Mucosa of descending colon (tissue), 3 donors: ENCODE measurements at regions not wholly inside any gene's neighbourhood (a gene's known extent, or its start where the extent isn't known, plus 50 kb on each side); places are given as distances from the start of the nearest gene placed in this dataset.

Experiments
- ATAC-seq: fragments of 200-7000 bp; cut with Tn5 transposase; one replicate; pipeline ENCODE4 v1.9.1; 2020; ENCODE audit warnings: mild to moderate bottlenecking, moderate library complexity
- DNase-seq, 3 donors: peaks; one replicate each; pipeline ENCODE4 v3.0.0-alpha.2; 2020
- H3K36me3 ChIP-seq: fragments of 200-600 bp; one replicate; pipeline ENCODE4 v1.8.0; 2021; ENCODE audit warnings: low read depth, mild to moderate bottlenecking
- H3K4me1 ChIP-seq: fragments of 200-600 bp; one replicate; pipeline ENCODE4 v1.8.0; 2021; ENCODE audit warnings: low read depth, mild to moderate bottlenecking
- H3K4me3 ChIP-seq: fragments of 200-600 bp; one replicate; pipeline ENCODE4 v1.8.0; 2021; ENCODE audit warnings: mild to moderate bottlenecking
- H3K9me3 ChIP-seq: fragments of 200-600 bp; one replicate; pipeline ENCODE4 v1.8.0; 2021; ENCODE audit warnings: mild to moderate bottlenecking
- CTCF ChIP-seq: fragments of 200-600 bp; IDR thresholded peaks from one replicate; pipeline ENCODE4 v1.8.0; 2022; ENCODE audit warnings: antibody characterized with exemption, mild to moderate bottlenecking
- intact Hi-C, 2 donors: fragments of 100-400 bp; cut with DNase I in 1 of 2; cut with micrococcal nuclease in 1 of 2; formaldehyde crosslinking; loops; one replicate each; pipeline versions ENCODE4 v1.11.0 to v1.11.1; 2022; cut with DNase I, micrococcal nuclease
- donor health status: DM: no; HTN: no; CAD: no; lungs with moderate emphysema.
- donor health status: DM: no; HTN: no; CAD: no.
- donor health status: DM: no; HTN: yes; CAD: no.

DNA sequence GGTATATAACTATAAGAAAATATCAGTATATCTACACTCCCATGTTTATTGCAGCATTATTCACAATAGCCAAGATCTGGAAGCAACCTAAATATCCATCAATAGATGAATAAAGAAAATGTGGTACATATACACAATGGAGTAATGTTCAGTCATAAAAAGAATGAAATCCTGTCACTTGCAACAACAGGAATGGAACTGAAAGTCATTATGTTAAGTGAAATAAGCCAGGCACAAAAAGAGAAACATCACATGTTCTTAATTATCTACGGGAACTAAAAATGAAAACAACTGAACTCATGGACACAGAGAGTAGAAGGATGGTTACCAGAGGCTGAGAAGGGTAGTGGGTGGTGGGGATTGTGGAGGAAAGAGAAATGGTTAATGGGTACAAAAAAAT, 665.2 kb downstream of the TBC1D4 start:
- TF ChIP-seq CTCF: no peak
- no peak for DNase-seq

GRCh38 chr13:74796157-74796556, 662.0 kb upstream of the KLF12 start:
- no peaks in the 10 kb centered on the region for H3K9me3 ChIP-seq
- no peak overlapping the region for H3K4me3 ChIP-seq
- ATAC-seq (no peak), DNase-seq (no peak)
- TF ChIP-seq CTCF: no peak
- H3K4me1 ChIP-seq: no peaks in the 10 kb centered on the region
- intact Hi-C loops: no loop called here
- H3K36me3 ChIP-seq: no peaks in the 10 kb centered on the region

More for the DNA sequence above, 665.2 kb downstream of the TBC1D4 start:
- Histone ChIP-seq H3K4me1 (no peaks in the 10 kb centered on the region), H3K4me3 (no peak overlapping the region), H3K9me3 (no peaks in the 10 kb centered on the region), H3K36me3 (no peaks in the 10 kb centered on the region)
- intact Hi-C loops: no loop called here
- no peak for ATAC-seq

DNA sequence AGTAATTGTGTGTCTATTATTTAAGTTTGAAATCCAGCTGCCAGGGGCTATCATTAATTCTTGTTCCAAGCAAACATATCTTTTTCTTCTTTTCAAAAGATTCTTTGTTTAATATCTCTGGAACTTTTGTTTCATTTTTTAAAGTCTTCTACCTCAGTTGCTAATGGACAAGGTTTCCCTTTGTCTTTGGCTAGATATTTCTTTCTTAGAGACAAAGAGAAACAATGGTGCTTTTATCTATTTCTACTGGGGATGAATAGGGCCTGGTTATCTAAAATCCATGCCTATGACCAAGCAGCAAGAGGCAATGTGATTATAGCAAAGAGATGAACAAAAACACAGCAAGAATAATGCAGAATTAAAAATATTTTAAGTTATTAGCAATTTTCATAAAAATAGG, 661.3 kb upstream of the KLF12 start:
- TF ChIP-seq CTCF: no peak
- intact Hi-C loops: no loop called here
- ATAC-seq (no peak), DNase-seq (no peak)
- H3K4me1 ChIP-seq: no peaks in the 10 kb centered on the region
- no peak overlapping the region for H3K4me3 ChIP-seq
- H3K36me3 ChIP-seq: no peaks in the 10 kb centered on the region
- no peaks in the 10 kb centered on the region for H3K9me3 ChIP-seq

DNA sequence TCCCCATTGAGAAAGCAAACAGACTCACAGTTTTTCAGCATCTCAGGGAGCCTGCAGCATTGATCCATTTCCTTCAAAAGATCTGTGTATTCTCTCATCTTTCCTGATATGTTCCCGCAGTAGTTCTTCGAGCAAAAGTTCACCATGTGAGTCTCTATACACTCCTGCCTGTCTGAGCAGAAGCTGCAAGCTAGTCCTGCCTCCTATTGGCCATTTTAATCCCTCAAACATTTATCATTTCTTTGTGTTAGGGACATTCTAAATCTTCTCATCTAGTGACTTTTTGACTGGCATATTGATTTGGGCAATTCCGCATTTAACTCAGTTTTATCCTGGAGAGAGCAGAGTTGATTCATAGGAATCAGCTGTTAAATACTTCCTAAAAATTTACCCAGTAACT, 660.4 kb upstream of the KLF12 start:
- no peaks in the 10 kb centered on the region for H3K4me1 ChIP-seq
- no peak for ATAC-seq
- TF ChIP-seq CTCF: no peak
- H3K4me3 ChIP-seq: no peak overlapping the region
- intact Hi-C loops: no loop called here
- H3K36me3 ChIP-seq: no peaks in the 10 kb centered on the region
- no peak for DNase-seq
- no peaks in the 10 kb centered on the region for H3K9me3 ChIP-seq

GRCh38 chr13:74794147-74794546, 659.9 kb upstream of the KLF12 start:
- no peak for ATAC-seq
- no peaks in the 10 kb centered on the region for H3K4me1 ChIP-seq
- no peaks in the 10 kb centered on the region for H3K9me3 ChIP-seq
- intact Hi-C loops: no loop called here
- TF ChIP-seq CTCF: no peak
- H3K4me3 ChIP-seq: no peak overlapping the region
- no peaks in the 10 kb centered on the region for H3K36me3 ChIP-seq
- DNase-seq: no peak

GRCh38 chr13:74784959-74785358, 650.8 kb upstream of the KLF12 start:
- intact Hi-C loops: no loop called here
- Histone ChIP-seq H3K9me3 (no peaks in the 10 kb centered on the region), H3K4me3 (no peak overlapping the region), H3K36me3 (no peaks in the 10 kb centered on the region), H3K4me1 (no peaks in the 10 kb centered on the region)
- DNase-seq: no peak
- TF ChIP-seq CTCF: no peak
- no peak for ATAC-seq
